AG04450 (cell line): ENCODE measurements at regions not wholly inside any gene's neighbourhood (a gene's known extent, or its start where the extent isn't known, plus 50 kb on each side); places are given as distances from the start of the nearest gene placed in this dataset.

Experiments
- CTCF ChIA-PET: fragments of 300-600, 350-600 bp; formaldehyde crosslinking; extraction: SDS; loops from one replicate; lab custom pipeline; 2022; ENCODE audit warnings: antibody characterized with exemption, inconsistent platforms; lab: Charles Lee
- POLR2A ChIA-PET: fragments of 350-600 bp; formaldehyde crosslinking; extraction: SDS; loops from one replicate; lab custom pipeline; 2021; ENCODE audit warnings: antibody characterized with exemption, inconsistent platforms; lab: Yijun Ruan, JAX
- DNase-seq: peaks from one replicate; pipeline ENCODE4 v3.0.0-alpha.2; 2011; ENCODE audit warnings: low read depth, low spot score
- H3K27ac ChIP-seq: one replicate; pipeline ENCODE4 v1.5.1; 2012; ENCODE audit warnings: low read depth, low read length, control low read depth
- H3K27me3 ChIP-seq: one replicate; pipeline ENCODE4 v1.6.0; 2012; ENCODE audit warnings: low read length; ENCODE audit not compliant: control insufficient read depth, insufficient read depth
- H3K4me3 ChIP-seq: 2 replicates; pipeline ENCODE4 v1.5.1; 2011; ENCODE audit warnings: mild to moderate bottlenecking, low read depth, low read length, control low read depth
- H3K9me3 ChIP-seq: 2 replicates; pipeline ENCODE4 v1.5.1; 2012; ENCODE audit warnings: low read length; ENCODE audit not compliant: control insufficient read depth, insufficient read depth
- TF ChIP-seq, protein P1 (sequence below): IDR thresholded peaks from 2 replicates; pipeline ENCODE4 v1.5.1; 2011; ENCODE audit warnings: low read depth, low read length, control low read depth, inconsistent platforms

GRCh38 chr1:38628241-38628640 is 231.3 kb downstream of the RRAGC start:
- DNase-seq: no peak
- TF ChIP-seq, protein P1, sequence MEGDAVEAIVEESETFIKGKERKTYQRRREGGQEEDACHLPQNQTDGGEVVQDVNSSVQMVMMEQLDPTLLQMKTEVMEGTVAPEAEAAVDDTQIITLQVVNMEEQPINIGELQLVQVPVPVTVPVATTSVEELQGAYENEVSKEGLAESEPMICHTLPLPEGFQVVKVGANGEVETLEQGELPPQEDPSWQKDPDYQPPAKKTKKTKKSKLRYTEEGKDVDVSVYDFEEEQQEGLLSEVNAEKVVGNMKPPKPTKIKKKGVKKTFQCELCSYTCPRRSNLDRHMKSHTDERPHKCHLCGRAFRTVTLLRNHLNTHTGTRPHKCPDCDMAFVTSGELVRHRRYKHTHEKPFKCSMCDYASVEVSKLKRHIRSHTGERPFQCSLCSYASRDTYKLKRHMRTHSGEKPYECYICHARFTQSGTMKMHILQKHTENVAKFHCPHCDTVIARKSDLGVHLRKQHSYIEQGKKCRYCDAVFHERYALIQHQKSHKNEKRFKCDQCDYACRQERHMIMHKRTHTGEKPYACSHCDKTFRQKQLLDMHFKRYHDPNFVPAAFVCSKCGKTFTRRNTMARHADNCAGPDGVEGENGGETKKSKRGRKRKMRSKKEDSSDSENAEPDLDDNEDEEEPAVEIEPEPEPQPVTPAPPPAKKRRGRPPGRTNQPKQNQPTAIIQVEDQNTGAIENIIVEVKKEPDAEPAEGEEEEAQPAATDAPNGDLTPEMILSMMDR: no peak

DNA sequence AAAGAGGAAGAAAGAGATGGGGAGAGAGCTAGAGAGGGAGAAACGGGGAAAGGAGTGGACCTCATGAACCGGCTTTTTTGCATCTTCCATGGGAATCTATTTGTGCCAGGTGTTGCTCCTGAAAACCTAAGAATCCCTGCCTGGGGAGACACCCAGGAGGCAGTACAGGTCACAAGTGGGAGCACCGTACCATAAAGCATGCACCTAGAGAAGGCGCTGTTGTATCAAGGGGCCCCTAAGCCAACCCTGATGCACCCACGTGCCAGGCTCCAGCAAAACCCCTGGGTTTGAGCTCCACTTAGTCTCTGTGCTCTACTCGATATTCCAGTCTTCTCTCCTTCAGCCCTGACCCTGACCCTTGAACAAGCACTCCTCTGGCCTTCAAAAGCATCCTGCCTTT is 233.6 kb downstream of the RRAGC start:
- Histone ChIP-seq H3K27ac (no peak overlapping the region), H3K9me3 (no peaks in the 10 kb centered on the region), H3K4me3 (no peak overlapping the region), H3K27me3 (no peaks in the 10 kb centered on the region)
- no peak for DNase-seq
- POLR2A ChIA-PET: no interaction called here
- TF ChIP-seq, protein P1: no peak
- CTCF ChIA-PET: interaction anchor here (1.5 kb wide), 1 partner anchor 113 kb away, joined by 4 read pairs; no protein-coding TSS in a partner anchor

More at GRCh38 chr1:38628241-38628640, 231.3 kb downstream of the RRAGC start:
- Histone ChIP-seq H3K4me3 (no peak overlapping the region), H3K27me3 (no peaks in the 10 kb centered on the region), H3K27ac (no peak overlapping the region), H3K9me3 (no peaks in the 10 kb centered on the region)
- CTCF ChIA-PET: no interaction called here
- POLR2A ChIA-PET: no interaction called here

DNA sequence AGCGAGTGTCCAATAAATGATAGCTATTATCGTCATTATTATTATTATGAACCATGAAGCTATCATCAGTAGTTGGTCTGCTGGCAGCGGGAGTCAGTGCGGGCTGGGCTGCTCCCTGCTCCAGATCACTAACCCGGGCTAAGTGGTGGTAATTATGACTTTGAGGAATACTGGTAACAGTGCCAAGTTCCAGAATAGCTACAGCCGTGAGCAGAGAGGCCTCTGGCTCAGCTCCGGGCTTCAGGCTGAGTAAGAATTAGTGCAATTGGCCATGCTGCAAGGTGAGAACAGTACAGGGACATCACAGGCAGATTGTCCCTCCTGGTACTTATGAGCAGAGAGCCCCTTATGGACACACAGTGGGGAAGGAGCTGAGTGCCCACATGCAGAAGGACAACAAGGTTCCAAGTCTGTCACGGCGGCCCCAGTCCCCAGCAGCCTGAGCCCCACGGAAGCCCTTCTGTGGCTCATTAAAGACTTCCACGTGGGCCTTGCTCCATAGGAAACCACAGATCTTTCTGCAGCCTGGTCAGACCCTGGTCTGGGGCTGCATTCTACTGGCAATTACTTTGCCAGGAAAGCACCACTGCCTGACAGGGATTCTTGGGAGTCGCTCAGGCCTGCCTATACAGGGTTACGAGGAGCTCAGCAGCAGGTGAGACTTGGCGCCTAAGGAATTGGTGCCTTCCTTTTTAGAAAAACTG is 235.1 kb downstream of the RRAGC start:
- ChIA-PET POLR2A (no interaction called here), CTCF (interaction anchor here (0.6 kb wide), 1 partner anchor 214 kb away, joined by 3 read pairs; no protein-coding TSS in a partner anchor)
- TF ChIP-seq, protein P1: no peak
- Histone ChIP-seq H3K9me3 (no peaks in the 10 kb centered on the region), H3K27ac (no peak overlapping the region), H3K4me3 (no peak overlapping the region), H3K27me3 (no peaks in the 10 kb centered on the region)
- DNase-seq: no peak

DNA sequence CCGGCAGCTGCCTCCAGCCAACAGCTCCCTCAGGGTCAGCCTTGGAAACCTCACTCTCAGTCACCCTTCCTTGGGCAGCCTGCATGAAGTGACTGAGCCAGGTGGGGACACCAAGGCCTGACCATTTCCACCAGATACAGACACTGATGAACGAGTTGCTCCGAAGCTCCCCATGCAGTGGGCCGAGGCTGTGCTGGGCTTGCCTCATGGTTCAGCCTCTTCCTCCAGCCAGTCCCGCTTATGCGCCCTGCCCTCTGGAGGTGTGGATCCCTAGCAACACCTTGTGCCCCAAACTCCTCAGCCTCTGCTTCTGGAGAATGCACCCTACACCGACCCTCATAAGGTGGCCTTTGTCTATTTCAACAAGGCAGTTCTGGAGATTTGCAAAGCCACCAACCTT is 236.0 kb downstream of the RRAGC start:
- POLR2A ChIA-PET: no interaction called here
- no peak overlapping the region for H3K27ac ChIP-seq
- no peak for DNase-seq
- CTCF ChIA-PET: no interaction called here
- H3K9me3 ChIP-seq: no peaks in the 10 kb centered on the region
- TF ChIP-seq, protein P1: no peak
- H3K4me3 ChIP-seq: no peak overlapping the region
- no peaks in the 10 kb centered on the region for H3K27me3 ChIP-seq

GRCh38 chr1:38622197-38622596 is 237.4 kb downstream of the RRAGC start:
- ChIA-PET CTCF (no interaction called here), POLR2A (no interaction called here)
- TF ChIP-seq, protein P1: no peak
- Histone ChIP-seq H3K27me3 (no peaks in the 10 kb centered on the region), H3K9me3 (no peaks in the 10 kb centered on the region), H3K27ac (no peak overlapping the region), H3K4me3 (no peak overlapping the region)
- no peak for DNase-seq
